G401.6 (cell line): ENCODE measurements at regions not wholly inside any gene's neighbourhood (a gene's known extent, or its start where the extent isn't known, plus 50 kb on each side); places are given as distances from the start of the nearest gene placed in this dataset.
A peak's percentile ranks its signal among the peaks of the same experiment; 100 is the strongest.
"Not testable (repeated sequence)": the region's sequence is repeated elsewhere in the genome, so short reads cannot be mapped to it uniquely, and the experiment has no call there.

ENCODE experiments used
- FAIRE-seq: peaks from 2 replicates; lab custom pipeline; 2012; peaks lifted over from hg19 to GRCh38; lab: Jason Lieb, UNC

GRCh38 chr1:200317236-200317635, 92.6 kb downstream of the ZNF281 start:
- no peak for FAIRE-seq

- FAIRE-seq, result no peak
Observed at GRCh38 chr1:200316148-200316803, 93.6 kb downstream of the ZNF281 start.

GRCh38 chr1:200314085-200314750, 95.6 kb downstream of the ZNF281 start:
- no peak for FAIRE-seq

GRCh38 chr1:200311256-200311655, 98.6 kb downstream of the ZNF281 start:
- FAIRE-seq, result no peak

GRCh38 chr1:200310824-200311223, 99.0 kb downstream of the ZNF281 start:
- FAIRE-seq, result no peak

- no peak for FAIRE-seq
Observed at GRCh38 chr1:200307755-200308066, 102.1 kb downstream of the ZNF281 start.

GRCh38 chr1:200306944-200307754, 102.7 kb downstream of the ZNF281 start:
- peak; percentile 42 for FAIRE-seq

GRCh38 chr1:200305806-200306205, 104.0 kb downstream of the ZNF281 start:
- FAIRE-seq, result no peak

- FAIRE-seq, result no peak
Observed at GRCh38 chr1:200304171-200304570, 105.7 kb downstream of the ZNF281 start.

GRCh38 chr1:200302921-200303290, 106.9 kb downstream of the ZNF281 start:
- no peak for FAIRE-seq

GRCh38 chr1:200302192-200302920, 107.5 kb downstream of the ZNF281 start:
- FAIRE-seq, result no peak

- FAIRE-seq, result no peak
Observed at GRCh38 chr1:200301152-200301551, 108.7 kb downstream of the ZNF281 start.

- FAIRE-seq, result no peak
Observed at GRCh38 chr1:200299571-200299970, 110.3 kb downstream of the ZNF281 start.

GRCh38 chr1:200298242-200298641, 111.6 kb downstream of the ZNF281 start:
- FAIRE-seq, result no peak

GRCh38 chr1:200296091-200296661, 113.7 kb downstream of the ZNF281 start:
- FAIRE-seq, result no peak

GRCh38 chr1:200294241-200294640, 115.6 kb downstream of the ZNF281 start:
- no peak for FAIRE-seq

GRCh38 chr1:200292699-200293098, 117.1 kb downstream of the ZNF281 start:
- no peak for FAIRE-seq

GRCh38 chr1:200291106-200291505, 118.7 kb downstream of the ZNF281 start:
- no peak for FAIRE-seq

- no peak for FAIRE-seq
Observed at GRCh38 chr1:200290010-200290685, 119.7 kb downstream of the ZNF281 start.

GRCh38 chr1:200288226-200288625, 121.6 kb downstream of the ZNF281 start:
- FAIRE-seq, result no peak

GRCh38 chr1:200284236-200284635, 125.6 kb downstream of the ZNF281 start:
- FAIRE-seq, result not testable (repeated sequence)
